CD4-positive, alpha-beta T cell treated with Interleukin-15 for 1 hour (primary cell): ENCODE measurements at regions not wholly inside any gene's neighbourhood (a gene's known extent, or its start where the extent isn't known, plus 50 kb on each side); places are given as distances from the start of the nearest gene placed in this dataset.
"Not testable (repeated sequence)": the region's sequence is repeated elsewhere in the genome, so short reads cannot be mapped to it uniquely, and the experiment has no call there.

Experiments used
- DNase-seq: peaks from one replicate; pipeline ENCODE4 v3.0.0-alpha.2; 2020

DNA sequence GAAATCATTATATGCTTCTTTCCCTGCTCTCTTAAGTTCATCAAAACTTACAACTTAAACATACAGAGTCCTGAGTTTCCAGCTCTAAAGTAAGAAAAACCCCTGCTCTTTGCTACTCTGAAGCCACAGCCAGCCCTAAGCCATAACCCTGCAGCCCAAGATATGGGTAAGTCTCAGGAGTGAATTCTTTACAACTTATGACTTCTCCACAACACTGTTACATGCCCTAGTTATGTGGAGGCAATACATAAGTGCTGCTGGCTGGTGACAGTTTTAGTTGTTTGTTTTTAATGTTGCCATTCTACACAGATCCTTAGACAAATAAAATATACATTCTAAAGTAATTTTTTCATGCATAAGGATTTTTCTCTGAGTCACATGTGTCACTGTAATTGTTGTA is 100.2 kb downstream of the FBXO8 start:
- DNase-seq = no peak

DNA sequence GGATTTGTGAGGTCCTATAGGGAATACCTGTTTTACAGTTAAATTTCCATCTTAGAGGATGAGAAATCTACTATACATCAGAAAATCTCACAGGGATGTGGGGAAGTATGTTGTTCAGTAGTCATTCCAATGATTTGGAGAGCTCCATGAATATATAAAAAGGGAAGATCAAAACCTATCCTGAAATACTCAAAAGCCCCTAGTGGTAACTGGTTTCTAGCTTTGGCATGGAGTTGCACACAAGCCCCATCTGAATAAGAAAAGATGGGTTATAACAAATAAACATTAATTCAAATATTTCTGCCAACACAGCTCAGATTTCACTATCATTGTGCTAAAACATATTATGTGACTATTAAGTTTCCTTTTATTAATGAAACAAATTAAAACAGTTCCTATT is 101.6 kb downstream of the FBXO8 start:
- no peak for DNase-seq

DNA sequence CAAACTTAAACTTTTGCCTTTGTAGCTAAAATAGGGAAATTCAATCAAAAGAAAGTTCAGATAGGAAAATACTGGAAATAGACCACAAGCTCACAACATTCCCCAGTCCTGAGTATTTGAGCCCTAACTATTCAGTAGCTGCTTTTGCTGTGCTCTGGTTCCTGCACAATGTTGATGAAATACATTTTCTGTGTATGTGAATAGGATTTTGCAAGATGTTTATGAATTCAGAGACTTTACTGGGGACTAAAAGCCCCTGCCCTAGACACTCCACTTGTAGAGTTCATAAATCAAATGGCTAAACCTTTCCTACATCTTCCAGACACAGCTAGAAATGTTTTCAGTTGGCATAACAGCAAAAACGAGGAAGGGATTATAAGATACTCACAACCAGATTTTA is 105.9 kb downstream of the FBXO8 start:
- DNase-seq = no peak

DNA sequence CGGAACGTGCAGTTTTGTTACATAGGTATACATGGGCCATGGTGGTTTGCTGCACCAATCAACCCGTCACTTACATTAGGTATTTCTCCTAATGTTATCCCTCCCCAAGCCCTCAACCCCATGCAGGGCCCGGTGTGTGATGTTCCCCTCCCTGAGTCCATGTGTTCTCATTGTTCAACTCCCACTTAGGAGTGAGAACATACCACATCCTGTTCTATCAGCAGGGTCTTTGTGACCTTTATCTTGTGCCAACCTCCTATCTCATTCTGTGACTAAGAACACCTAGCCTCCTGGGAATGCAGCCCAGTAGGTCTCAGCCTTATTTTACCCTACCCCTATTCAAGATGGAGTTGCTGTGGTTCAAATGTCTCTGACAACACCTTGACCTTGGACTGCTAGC is 107.6 kb downstream of the FBXO8 start:
- not testable (repeated sequence) for DNase-seq

DNA sequence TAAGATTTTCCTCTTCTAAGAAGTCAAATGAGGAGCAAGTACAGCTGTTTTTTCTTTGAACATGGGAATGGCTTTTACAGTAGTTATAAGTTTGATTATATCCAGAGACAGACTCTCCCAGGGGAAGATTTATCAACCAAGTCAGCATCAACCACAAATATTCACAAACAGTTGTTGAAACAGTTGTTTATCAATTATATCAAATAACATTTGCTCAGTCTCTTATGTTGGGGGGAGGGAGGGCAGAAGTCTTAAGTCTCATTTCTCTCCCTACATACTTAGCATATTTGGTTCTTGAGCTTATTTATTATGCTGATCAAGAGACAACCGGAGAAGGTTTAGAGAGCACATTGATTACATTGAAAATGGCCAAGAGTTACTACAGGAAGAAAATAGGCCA is 110.1 kb downstream of the FBXO8 start:
- no peak for DNase-seq

DNA sequence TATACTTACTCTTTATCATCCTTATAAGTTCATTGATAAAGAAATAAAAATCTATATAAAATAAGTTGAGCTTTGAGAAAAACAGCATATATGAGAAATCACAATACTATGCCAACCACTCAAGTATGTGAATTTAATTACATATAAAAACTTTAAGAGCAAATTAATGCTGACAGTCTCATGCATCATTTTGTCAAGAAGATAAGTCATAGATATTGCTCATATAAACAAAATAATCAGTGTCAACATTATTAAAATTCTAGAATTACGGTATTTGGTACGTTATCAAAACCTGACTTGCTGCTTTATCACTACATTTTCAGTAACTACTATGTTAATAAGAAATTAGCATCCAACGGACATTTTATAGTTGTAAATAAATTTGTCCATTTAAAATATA is 111.2 kb downstream of the FBXO8 start:
- DNase-seq = no peak

DNA sequence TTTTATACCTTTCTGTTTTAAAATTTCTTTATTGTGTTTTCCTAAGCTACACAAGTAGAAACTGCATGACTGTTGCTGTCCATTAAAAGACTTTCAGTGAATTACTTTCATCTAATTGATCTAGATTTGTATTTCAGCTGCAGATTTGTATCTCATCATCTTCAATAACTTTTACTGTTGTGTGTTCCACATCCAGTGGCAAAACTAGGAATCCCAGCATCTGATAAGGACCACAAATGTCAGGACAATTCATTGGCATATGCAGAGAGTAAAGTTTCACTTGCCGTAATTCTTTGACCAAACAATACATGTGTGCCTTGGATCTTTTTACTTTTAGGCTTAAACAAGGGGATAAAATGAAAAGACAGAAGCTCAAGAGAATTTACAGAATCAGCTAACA is 112.6 kb downstream of the FBXO8 start:
- no peak for DNase-seq

DNA sequence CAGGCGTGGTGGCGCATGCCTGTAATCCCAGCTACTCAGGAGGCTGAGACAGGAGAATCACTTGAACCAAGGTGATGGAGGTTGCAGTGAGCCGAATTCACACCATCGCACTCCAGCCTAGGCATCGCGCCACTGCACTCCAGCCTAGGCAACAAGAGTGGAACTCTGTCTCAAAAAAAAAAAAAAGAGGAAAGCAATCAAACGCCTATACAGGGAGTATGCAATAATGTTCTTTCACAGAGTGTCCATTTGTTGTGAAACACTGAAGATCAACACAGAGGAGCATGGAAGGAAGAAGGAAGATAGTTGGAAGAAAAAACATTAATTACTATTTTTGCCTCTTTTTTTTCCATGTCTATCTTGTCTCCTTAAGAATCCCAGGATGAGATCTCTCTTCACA is 113.4 kb downstream of the FBXO8 start:
- DNase-seq = no peak

DNA sequence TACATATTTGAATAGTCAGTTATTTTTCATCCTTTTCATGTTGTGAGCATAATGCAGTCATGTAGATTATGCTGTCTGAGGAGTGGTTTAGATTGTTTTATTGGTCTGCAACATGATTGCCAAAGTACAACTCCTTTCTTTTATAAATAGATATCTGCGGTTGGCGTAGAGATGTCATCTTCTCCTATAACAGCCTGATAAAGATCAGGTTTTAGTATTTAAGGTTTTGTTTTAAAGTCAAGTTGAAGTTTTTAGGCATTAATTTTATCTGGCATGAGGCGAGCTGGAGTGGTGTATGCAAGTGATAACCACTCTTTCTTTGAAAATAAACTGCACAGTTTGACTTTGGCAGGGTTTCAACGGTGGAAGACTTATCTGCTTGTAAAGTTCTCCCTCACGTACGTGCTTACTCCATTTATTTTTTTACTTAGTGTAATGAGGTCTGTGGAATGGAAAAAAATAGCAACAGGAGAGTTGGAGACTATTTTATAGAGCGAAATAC is 126.3 kb downstream of the FBXO8 start:
- no peak for DNase-seq

DNA sequence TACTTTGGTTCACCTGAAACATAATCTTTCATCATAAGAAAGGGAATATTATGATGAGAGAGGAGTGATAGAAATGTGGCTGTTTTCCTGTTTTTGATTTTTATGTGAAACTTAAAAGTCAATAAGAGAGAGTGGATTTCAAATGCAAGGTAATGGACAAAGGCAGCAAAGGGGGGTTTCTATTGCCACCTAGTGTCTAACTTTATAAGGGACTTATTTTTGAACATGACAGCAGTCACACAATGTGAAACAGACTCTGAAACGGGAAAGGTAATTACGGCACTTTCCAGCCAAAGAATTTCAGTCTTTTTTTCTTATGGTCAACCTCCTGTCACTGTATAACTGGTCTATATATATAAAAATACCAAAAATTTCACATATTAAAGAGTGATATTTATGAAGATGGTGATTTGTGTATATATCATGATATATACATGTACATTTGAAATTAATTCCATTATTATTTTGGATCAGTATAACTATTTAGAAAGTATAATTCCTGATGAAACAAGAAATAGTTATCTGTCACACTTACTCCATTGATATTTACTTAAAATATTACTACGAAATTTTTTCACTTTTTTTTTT is 127.1 kb downstream of the FBXO8 start:
- DNase-seq = no peak

DNA sequence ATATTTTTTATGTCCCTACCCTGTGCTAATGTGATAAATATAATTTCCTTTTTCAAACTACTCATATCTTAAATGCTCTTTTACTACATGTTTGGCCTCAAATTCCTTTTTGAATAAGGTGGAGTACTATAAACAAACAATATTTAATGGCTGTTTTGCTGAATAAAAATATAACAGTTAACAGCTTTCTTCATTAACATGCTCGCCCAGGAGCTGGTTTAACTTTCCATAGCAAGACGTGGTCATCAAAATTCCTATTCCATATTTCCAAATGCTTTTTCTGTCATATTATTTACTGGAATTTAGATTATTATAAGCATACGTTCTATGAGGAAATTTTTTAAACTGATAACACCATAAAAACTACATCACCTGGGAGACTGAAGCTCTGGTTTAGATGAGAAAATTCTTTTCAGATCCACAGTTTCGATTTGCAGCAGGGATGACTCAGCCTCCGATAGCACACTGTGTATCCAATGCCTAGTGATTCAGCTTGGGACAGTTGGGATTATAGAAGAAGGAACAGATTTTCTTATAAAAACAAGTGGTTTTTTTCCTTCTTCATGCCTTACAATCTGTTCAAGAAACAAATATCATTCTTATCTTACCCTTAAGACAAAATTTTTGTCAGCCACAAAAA is 129.1 kb downstream of the FBXO8 start:
- no peak for DNase-seq

DNA sequence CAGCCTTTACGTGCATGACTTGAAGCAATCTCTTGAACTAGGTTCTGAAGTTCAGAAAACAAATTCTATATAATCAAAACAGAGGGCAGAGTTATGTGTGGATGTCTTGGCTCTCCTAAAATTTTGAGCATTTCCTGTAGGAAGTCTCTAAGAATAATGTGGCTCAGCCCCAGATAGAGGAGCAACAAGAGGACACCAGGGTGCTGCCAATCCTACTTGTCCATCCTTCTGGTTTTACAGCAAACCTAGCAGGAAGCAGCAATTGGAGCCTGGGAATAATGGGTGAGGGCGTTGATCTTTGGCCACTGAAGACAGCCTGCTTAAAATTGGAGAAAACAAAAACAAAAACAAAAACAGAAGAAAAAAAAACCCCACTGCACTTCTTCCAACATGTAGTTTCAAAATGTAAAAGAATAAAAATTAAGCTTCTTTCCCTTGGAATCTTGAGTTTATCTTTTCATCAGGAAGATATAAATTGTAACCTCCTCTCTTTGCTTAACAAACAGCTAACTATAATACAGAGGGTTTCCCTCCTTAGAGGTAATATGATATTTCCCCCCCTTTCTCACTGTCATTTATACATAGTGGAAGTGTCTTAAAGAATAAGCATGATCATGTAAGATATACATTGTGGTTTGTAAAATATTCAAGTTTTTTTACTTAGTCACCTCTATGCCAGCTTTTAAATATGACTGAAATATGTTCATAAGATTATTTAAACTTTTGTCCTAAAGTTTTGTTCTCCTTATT is 130.6 kb downstream of the FBXO8 start:
- no peak for DNase-seq

DNA sequence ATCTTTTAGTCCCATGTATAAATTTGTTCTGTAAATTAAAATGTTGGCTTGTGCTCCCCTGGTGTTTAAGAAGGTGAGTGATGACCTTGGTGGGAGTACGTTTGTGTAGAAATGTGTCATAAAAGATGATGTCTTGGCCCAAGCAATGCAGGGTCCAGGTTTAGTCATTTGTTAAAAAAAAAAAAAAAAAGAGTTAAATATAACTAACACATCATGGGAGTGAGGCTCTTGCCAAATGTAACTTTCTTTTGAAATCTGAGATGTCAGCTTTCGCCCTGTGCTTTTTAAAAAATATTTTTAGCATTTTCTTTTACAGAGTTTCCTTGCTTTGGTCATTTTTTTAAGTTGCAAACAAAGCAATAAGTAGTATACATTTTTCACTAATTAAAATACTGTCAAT is 135.6 kb downstream of the FBXO8 start:
- no peak for DNase-seq

DNA sequence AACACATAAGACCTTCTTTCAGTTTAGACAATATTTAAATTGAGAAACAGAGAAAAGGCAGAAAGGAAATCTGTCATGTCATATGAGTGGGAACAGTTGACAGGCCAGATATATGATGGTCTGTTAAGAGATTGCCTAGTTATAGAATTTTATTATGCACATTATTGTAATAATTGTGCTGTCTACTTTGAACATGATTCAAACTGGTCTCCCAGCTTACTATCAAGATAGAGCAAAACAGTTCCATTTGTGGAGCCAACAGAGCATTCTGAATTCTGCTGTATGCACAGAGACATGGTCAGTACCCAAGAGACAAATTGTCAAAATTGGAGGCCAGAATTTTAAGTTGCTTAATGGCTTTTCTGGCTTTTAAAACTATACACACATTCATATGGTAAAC is 139.4 kb downstream of the FBXO8 start:
- DNase-seq = no peak

DNA sequence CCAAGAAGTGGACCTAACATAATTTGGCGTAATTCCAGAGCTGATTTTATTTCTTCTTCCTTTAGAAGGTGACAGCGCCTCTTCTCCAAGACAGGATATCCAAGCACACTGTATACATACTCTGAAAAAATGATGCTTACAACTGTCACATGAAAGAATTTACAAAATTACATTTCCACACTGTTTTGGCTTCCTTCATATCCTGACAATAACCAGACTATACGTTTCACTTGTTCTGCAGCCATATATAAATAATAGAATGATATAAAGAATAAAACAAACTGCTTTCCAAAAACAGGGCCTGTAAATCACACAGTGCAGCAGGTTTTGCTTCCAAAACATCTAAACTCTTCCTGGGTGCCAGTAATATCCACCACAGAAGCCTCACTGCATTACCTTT is 141.6 kb downstream of the FBXO8 start:
- no peak for DNase-seq

DNA sequence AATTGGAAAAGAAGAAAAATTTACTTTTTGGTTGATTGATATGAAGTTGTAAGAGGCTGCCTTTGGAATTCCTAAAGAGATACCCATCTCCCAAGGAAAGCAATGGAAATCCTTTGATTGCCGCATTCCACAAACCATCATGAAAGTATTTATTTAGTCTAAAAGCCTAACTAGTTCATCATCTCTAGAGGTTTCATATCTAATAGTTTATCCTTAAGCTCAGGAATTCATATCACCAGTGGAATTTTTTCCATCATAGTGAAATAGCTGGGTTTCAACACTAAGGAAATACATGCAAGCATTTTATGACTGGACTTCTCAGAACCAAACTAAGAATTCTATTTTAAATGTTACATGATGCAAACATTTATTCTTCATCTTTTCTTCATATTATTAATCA is 144.9 kb downstream of the FBXO8 start:
- no peak for DNase-seq

DNA sequence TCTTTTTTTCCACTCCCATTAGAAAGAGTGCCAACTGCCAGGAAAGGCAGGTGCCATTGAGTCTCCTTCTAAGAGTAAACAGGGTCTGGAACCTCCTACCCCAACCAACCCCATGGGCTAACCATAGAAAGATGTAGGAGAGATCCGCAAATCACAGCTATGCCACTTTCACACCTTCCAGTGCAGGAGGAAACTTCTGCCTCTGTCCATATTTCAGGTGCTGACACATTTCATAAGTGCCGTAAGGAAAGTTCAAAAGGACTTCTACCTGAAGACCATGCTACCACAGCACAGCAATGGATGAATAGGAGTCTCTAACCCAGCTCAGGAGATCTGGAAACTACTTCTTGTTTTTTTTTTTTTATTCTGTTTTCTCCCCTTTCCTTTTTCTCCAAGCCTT is 145.8 kb downstream of the FBXO8 start:
- DNase-seq = no peak

DNA sequence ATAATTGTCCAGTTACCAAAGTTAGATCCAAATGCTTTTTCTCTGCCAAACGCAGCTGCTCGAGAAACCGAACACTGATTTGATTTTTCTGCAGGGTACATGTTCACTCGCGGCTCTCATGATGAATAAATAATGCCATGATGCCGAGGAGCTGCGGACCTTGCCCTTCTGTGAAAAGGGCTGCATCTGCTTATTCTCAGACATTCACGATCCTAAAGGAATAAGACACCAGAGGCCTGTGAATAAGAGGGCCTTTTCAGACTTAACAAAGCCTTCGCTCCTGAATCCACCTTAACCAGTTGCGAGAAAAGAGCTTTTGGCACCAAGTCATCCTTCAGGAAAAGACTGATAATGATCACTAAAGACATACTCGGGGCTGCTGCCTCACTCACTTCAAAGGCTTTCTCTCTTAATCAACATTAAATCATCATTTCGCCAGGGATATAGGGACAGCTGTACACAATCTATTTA is 147.5 kb downstream of the FBXO8 start:
- DNase-seq = no peak

DNA sequence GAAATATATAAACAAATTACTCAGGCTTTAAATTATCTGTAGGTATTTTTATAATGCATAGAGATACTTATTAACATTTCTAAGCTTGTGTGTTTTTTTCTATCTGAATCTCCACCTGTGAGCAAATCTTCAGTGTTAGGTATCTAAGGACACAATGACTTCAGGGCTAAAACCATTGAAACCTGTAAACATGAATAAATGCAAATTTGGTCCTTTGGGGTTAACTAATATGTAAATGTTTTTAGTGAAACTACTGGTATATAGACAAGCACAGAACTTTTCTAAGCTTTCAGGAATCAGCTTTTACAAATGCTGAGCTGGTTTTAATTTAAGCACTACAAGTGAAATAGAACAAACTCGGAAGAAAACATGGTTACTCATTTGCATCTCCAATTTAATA is 147.9 kb downstream of the FBXO8 start:
- DNase-seq = no peak

DNA sequence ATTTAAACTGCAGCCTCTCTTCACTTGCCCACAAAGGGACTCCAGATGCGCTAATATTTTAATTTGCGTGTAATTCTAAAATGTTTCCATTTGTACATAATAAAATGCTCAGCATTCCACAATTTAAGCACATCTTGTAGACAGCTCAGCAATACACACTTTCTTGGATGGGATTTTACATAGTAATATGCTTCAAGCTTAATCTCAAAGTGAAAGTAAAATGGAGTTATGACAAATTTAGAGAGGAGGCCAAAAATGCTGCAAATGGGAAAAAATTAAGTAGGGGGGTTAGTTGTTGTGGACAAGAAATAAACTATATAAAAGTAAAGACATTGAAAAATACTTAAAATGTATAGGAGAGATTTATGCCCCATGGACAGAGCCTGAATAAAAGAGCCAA is 149.1 kb downstream of the FBXO8 start:
- no peak for DNase-seq

DNA sequence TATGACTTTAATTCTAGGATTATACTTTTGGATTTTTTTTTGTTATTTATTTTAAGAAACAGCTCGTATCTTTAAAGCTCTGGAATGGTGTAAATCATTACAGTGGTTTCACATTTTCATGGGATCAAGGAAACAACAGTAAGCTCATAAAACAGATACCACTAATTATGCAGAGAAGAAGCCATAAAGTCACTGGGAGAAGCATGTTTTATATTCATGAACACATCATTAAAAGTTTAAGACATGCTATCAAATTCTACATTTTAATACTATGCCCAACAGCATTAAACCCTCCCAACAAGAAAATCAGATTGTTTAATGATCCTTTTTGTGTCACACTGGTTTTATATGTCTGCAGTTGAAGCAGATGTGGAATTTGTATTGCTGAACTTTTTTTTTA is 149.9 kb downstream of the FBXO8 start:
- no peak for DNase-seq

DNA sequence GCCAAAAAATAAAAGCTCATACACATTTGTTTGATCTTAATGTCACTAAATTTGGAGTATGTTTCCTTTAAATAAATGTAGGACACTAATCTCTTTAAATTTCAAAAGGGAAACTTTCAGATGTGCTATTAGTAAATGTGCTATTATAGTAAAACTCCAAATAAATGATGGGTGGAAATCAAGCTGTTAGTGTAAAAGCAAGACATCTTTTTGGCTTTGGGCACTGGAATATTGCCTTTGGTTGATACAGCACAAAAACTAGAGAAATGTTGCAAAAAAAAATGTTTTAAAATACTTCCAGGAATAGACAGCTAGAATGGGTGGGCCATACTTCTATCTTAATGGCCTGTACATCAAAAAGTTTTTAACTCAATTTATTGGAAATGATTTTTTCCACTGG is 151.6 kb downstream of the FBXO8 start:
- no peak for DNase-seq

DNA sequence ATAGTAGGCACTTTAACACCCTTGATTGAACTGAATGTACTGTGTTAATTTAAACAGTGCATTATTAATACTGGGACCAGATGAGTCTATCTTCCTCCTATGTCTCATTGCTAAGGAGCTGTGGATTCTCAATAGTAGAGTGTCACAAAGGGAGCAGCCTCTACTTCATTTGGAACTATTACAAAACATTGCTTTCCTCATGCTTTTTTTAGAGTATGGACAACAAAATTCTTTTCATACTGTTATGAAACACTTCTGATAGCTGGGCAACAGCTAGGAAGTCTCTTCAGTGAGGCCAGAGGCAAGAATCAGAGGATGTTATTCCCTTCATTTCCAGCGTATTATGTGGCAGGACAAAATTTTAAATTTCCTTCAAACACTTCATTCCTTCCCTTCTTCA is 160.8 kb downstream of the FBXO8 start:
- DNase-seq = no peak
